GM12873 (cell line): ENCODE measurements at regions not wholly inside any gene's neighbourhood (a gene's known extent, or its start where the extent isn't known, plus 50 kb on each side); places are given as distances from the start of the nearest gene placed in this dataset.

Experiments used
- CTCF ChIP-seq: IDR thresholded peaks from 2 replicates; pipeline ENCODE4 v1.5.1; 2012; ENCODE audit warnings: low read depth, mild to moderate bottlenecking, moderate library complexity, low read length, control low read depth; ENCODE audit not compliant: insufficient read depth; ENCODE audit errors: missing control alignments

GRCh38 chr14:101019541-101019940, 116.0 kb upstream of the RTL1 start:
- no peak for TF ChIP-seq CTCF

- TF ChIP-seq CTCF, result no peak
Measured at GRCh38 chr14:101019990-101020710, 116.6 kb upstream of the RTL1 start.

GRCh38 chr14:101020834-101021370, 117.4 kb upstream of the RTL1 start:
- no peak for TF ChIP-seq CTCF

- TF ChIP-seq CTCF, result no peak
Measured at GRCh38 chr14:101022121-101022520, 118.6 kb upstream of the RTL1 start.

GRCh38 chr14:101022916-101023435, 119.5 kb upstream of the RTL1 start:
- TF ChIP-seq CTCF, result no peak

GRCh38 chr14:101024686-101025085, 121.2 kb upstream of the RTL1 start:
- TF ChIP-seq CTCF, result no peak

GRCh38 chr14:101025131-101025530, 121.6 kb upstream of the RTL1 start:
- TF ChIP-seq CTCF, result no peak
